GM21619 (cell line): ENCODE measurements at regions not wholly inside any gene's neighbourhood (a gene's known extent, or its start where the extent isn't known, plus 50 kb on each side); places are given as distances from the start of the nearest gene placed in this dataset.
"Not testable (repeated sequence)": the region's sequence is repeated elsewhere in the genome, so short reads cannot be mapped to it uniquely, and the experiment has no call there.

Experiments used
- ATAC-seq: cut with Tn5 transposase; IDR thresholded peaks from one replicate; pipeline ENCODE4 v1.9.1; 2021; ENCODE audit not compliant: unreplicated experiment

- ATAC-seq, result no peak
Observed at GRCh38 chr3:5464649-5465048, 277.1 kb downstream of the EDEM1 start.

- ATAC-seq, result no peak
Observed at GRCh38 chr3:5465183-5465582, 277.7 kb downstream of the EDEM1 start.

DNA sequence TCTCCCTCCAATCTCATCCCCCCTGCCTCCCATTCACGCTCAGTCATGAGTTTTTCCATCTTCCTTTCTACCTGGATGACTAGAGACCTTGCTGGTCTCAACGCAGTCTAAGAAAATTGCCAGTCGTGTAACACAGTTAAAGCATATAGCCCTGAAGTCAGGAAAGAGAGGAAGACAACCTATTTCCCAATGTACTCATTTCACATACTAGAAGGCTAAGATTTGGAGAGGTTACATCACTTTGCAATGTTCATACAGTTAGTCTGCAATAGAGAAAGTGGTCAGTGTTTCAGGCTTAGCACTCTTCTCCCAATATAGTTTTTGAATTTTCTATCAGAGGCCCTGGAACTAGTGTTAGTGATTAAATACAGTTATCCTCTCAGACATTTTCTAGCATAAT lies 278.6 kb downstream of the EDEM1 start:
- no peak for ATAC-seq

DNA sequence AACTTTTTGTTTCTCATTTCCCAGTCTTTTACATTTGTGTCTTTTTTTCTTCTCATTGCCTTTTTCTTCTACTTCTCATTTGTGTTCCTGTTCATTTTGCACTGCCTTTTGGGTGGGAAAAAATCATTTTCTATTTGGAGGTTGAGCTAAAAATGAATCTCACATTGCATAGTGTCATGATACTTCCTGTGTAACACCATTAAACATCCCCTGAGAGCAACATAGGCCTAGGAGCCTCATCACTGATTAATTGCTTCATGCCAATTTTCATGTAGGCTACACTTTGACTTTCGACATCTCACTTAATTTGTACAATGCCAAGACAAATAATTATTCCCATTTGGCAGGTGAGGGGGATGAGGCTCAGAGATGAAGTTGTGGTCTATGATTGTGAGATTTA lies 279.2 kb downstream of the EDEM1 start:
- no peak for ATAC-seq

- no peak for ATAC-seq
Observed at GRCh38 chr3:5473471-5473870, 286.0 kb downstream of the EDEM1 start.

- no peak for ATAC-seq
Observed at GRCh38 chr3:5476403-5476802, 288.9 kb downstream of the EDEM1 start.

GRCh38 chr3:5479229-5479799 lies 291.8 kb downstream of the EDEM1 start:
- ATAC-seq, result no peak

DNA sequence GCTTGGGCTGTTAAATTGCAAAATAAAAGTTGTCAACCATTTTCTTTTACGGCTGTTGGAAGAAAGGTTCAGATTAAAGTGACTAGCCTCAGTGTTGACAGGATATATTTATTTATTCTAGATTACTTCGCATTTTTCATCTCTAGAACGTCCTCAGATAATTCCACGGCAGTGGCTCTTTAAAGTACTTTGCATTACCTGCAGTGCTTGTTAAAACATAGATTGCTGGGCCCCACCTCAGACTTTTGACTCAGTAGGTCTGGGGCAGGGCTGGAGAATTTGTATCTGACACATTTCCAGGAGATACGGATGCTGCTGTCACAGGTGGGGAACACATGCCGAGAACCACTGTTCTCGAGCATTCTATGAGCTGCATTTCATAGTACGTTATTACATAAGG lies 292.7 kb downstream of the EDEM1 start:
- ATAC-seq, result no peak

DNA sequence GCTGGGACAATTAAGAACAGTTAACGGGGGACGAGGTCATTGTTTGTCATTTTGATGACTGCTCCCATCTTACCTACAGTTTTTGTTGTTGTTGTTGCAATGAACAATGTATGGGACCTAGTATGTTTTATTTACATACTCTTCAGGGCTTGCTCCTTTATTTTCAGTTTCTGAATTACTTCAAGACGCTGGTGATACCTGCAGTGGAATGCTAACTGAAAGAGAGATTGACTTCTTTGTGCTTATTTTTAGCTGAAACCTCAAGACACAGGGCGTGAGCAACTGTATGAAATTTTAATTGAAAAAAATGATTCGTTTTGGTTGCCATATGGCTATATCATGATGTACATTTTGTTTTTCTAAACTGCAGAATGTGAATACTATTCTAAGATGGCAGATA lies 297.9 kb downstream of the EDEM1 start:
- ATAC-seq, result peak; percentile 46

DNA sequence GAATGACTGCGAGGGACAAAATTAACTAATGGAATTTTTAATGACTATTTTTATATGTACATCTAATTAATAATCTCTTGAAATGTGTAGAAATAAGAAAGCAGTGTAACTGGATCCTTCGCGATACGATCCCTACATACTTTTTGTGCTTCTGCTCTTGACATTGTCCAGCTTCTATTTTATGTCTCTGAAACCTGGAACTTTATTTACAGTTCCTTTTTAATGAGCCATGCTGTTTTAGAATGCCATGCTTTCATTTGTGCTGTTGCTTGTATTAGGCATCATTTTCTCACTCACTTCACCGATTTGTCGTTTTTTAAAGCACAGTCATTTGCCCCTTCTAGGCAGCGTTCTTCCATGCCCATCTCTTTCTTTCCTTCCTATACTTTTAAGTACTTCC lies 301.3 kb downstream of the EDEM1 start:
- ATAC-seq, result no peak

DNA sequence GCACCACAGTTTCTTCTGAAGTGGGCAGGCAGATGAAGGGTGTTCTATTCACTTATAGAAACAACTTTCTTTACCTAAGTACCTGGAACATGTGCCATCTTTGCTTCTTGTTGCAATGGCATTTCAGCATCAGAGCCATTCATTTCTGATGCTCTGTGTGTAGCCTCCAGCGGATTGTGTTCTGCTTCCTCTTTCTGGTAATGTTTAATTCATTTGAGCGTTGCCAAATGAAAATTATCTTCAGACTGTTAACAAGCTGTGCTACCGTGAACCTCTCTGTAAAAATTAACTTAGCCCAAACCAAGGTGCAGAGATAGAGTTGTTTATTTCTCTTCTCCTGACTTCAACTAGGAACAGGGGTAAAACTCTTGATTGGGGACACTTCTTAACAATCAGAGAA lies 302.0 kb downstream of the EDEM1 start:
- ATAC-seq, result peak; percentile 86

DNA sequence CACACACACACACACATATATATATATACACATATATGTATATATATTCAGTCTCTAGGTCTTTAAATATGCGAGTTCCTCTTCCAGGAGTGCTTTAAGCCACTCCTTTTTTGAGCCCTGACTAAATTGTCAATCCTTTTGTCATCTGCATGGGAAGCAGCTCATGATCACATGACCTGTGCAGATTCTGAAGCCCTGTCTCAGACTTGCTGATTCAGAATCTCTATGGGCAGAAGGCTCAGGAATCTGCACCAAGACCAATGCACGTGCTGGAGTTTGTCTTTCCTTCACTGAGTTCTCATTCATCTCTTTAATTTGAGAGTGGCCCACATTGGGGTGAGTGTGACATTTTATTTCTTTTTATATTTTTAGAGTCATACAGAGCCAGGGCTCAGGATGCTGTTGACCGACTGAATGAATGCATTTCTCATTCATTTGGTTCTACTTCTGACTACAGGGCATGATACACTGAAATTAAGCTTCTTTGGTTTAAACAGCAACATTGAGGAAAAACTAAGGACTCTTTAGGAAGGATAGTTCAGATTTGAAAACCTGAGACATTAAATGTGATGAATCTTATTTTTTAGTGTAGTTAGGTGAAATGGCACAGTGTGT lies 307.5 kb downstream of the EDEM1 start:
- ATAC-seq, result no peak

DNA sequence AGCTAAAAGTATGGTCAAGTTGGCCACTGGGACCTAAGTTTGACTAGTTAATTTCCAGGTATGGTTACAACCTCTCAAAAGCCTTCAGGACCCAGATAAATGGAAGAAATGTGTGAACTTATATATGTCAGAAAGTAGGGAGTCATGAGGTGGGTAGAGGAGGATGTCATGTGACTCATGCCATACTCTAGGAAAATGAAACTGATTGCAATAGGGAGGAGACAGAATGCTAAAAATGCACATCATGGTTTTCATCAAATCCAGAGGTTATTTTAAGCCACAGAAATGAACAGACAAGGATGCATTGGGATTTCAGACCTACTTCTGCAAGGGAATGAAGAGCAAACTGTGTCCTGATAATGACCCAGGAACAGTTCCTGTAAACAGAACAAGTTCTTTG lies 310.0 kb downstream of the EDEM1 start:
- no peak for ATAC-seq

GRCh38 chr3:5498981-5499380 lies 311.5 kb downstream of the EDEM1 start:
- peak; percentile 33 for ATAC-seq

DNA sequence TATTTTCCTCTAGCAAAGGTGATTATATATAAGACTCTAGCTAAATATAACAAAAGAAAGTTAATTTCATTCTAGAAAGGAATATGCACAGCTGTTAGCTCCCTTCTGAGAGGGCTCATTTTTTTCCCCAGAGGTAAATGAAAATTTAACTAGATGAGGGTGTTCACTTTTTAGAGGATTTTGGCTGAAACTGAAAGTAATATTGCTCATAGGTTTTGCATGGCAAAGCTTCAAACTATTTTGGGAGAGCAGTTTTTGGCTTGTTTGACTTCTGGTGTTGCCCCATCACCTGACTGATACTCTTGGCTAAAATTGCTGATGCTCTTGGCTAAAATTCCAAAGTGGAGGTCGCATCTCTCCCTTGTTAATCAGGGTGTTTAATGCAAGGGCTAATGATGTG lies 311.9 kb downstream of the EDEM1 start:
- ATAC-seq, result peak; percentile 92

DNA sequence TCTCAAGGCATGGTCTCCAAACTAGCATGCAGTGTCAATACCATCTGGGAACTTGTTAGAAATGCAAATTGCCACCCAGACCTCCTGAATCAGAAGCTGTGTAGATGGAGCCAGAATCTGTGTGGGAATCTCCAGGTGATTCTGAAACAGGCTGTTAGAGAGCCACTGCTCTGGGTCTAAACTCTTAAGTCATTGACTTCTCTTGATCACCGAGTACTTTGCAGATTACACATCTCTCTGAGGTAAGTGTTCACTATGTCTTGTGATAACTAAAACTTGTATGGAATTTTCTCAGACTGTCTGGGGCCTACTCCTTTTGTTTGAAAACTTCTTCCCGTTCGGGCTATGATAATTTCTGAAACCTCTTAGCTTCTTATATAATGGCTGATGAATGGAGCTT lies 315.6 kb downstream of the EDEM1 start:
- ATAC-seq, result no peak

DNA sequence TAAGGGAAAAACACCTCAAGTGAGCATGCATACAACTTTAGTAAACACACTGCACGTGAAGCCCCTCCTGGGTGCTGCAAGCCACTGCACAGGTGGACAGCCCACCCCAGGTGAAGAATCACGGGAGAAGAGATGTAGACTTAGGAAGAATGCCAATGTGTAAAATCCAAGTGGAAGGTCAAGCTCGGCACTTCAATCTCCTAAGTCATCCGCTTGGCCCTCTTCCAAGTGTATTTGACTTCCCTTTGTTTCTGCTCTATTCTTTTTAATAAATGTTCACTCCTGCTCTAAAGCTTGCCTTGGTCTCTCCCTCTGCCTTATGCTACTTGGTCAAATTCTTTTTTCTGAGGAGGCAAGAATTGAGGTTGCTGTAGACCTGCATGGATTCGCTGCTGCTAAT lies 316.6 kb downstream of the EDEM1 start:
- ATAC-seq, result no peak

DNA sequence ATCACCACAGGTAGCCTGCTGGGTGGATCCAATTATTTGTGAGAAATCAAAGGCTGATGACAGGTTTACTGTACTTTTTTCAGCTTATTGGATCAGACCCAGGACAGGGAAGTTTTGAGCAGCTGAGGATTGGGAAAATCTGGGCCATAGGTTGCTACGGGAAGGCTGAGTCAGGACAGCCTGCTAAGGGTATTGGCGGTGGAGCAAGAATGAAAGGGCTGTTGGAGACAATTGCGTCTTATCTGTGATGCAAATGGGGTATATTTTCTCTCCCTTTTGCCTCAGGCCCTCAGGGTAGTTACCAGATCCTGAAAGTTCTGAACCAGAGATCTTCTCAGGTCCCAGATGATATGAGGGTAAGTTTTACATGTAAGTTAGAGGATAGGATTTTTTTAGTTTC lies 317.7 kb downstream of the EDEM1 start:
- no peak for ATAC-seq

GRCh38 chr3:5505997-5506396 lies 318.5 kb downstream of the EDEM1 start:
- ATAC-seq, result no peak

- ATAC-seq, result not testable (repeated sequence)
Observed at GRCh38 chr3:5508860-5509259, 321.4 kb downstream of the EDEM1 start.

- no peak for ATAC-seq
Observed at GRCh38 chr3:5510300-5510699, 322.8 kb downstream of the EDEM1 start.

- no peak for ATAC-seq
Observed at GRCh38 chr3:5517921-5518320, 330.4 kb downstream of the EDEM1 start.

DNA sequence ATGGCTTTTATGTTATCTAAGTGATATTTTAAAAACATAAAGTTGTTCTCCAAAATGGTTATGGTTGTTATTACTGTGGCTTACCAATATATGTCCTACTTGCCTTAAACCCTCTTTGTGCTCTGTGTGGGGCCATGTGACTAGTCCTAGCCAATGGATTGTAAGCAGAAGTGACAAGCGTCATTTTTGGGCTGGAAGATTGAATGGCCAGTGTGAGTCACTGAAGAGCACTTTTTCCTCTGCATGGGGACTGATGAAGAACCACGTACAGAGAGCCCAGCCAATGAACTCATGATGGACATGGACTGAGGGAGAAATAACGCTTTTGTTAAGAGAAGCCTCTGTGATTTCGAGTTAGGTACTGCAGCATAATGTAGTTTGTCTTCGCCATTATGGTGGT lies 332.7 kb downstream of the EDEM1 start:
- ATAC-seq, result no peak
